PC-3 (cell line): ENCODE measurements at regions not wholly inside any gene's neighbourhood (a gene's known extent, or its start where the extent isn't known, plus 50 kb on each side); places are given as distances from the start of the nearest gene placed in this dataset.

Experiments used
- CTCF ChIP-seq: fragments of 300-600 bp; sonication (generic); conservative IDR thresholded peaks from 2 replicates; pipeline ENCODE4 v1.5.1; 2017; ENCODE audit warnings: antibody characterized with exemption, low read depth, mild to moderate bottlenecking, low read length
- EZH2 ChIP-seq: fragments of 300-600 bp; sonication (generic); IDR thresholded peaks from one replicate; pipeline ENCODE4 v1.6.1; 2017; ENCODE audit warnings: antibody characterized with exemption, mild to moderate bottlenecking, low read length; ENCODE audit not compliant: unreplicated experiment
- EZH2phosphoT487 ChIP-seq: fragments of 300-600 bp; sonication (generic); IDR thresholded peaks from 2 replicates; pipeline ENCODE4 v1.6.1; 2018; ENCODE audit warnings: mild to moderate bottlenecking, antibody characterized with exemption, low read length, borderline replicate concordance

- TF ChIP-seq EZH2 = no peak
- no peak for TF ChIP-seq CTCF
- no peak for TF ChIP-seq EZH2phosphoT487
Measured at GRCh38 chr1:194296201-194296600, 1109.8 kb upstream of the B3GALT2 start.
